HG02981 (cell line): ENCODE measurements at regions not wholly inside any gene's neighbourhood (a gene's known extent, or its start where the extent isn't known, plus 50 kb on each side); places are given as distances from the start of the nearest gene placed in this dataset.
"Not testable (repeated sequence)": the region's sequence is repeated elsewhere in the genome, so short reads cannot be mapped to it uniquely, and the experiment has no call there.

Experiments
- ATAC-seq: cut with Tn5 transposase; IDR thresholded peaks from one replicate; pipeline ENCODE4 v1.9.1; 2021; ENCODE audit warnings: mild to moderate bottlenecking, moderate library complexity; ENCODE audit not compliant: unreplicated experiment

GRCh38 chrX:39264023-39264422 lies 462.8 kb downstream of the MID1IP1 start:
- ATAC-seq, result no peak

- no peak for ATAC-seq
These were observed 465.9 kb downstream of the MID1IP1 start for GRCh38 chrX:39267176-39267575.

DNA sequence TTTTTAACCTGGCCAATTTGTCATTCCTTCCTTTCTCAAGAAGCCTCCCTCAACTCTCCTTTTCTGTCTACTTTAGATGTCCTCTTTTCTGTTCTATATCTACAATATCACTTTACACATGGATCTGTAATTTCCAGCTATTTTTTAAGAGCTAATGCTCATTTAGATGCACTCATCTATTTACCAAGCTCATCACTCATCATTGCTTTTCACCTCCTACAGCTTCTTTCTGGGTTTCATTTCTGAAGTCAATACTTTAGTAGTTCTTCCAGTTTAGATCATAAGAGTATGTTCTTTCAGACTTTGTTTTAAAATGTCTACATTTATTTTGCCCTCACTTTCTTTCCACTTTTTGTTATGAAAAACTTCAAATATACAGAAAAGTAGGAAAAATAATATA lies 466.9 kb downstream of the MID1IP1 start:
- ATAC-seq, result no peak

DNA sequence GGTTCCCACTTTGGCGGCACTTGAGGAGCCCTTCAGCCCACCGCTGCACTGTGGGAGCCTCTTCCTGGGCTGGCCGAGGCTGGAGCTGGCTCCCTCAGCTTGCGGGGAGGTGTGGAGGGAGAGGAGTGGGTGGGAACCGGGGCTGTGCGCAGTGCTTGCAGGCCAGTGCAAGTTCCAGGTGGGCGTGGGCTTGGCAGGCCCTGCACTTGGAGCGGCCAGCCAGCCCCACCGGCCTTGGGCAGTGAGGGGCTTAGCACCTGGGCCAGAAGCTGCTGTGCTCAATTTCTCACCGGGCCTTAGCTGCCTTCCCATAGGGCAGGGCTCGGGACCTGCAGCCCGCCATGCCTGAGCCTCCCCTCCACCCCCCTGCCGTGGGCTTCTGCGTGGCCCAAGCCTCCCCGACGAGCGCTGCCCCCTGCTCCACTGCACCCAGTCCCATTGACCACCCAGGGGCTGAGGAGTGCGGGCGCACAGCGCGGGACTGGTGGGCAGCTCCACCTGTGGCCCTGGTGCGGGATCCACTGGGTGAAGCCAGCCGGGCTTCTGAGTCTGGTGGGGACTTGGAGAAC lies 474.3 kb downstream of the MID1IP1 start:
- no peak for ATAC-seq

GRCh38 chrX:39277685-39278390 lies 476.6 kb downstream of the MID1IP1 start:
- not testable (repeated sequence) for ATAC-seq

- ATAC-seq, result no peak
These were observed 482.0 kb downstream of the MID1IP1 start for GRCh38 chrX:39283239-39283638.

DNA sequence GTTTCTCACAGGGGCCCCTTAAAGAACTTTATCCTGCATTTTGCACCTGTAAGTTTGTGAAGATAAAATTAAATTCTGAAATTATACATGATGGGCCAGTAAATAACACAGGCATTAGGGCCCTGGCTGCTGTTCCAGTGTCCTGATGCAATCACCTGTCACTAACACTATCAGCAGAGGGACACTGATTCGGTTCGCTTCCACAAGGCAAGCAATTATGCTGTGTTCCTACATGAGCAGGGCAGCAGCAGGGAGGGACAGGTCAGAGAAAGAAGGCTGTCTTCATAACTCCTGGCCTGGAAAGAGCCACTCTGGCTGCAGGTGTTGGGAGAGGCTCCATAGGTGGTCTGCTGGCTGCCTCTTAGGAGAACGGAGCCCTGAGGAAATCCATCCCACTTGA lies 487.3 kb downstream of the MID1IP1 start:
- no peak for ATAC-seq

- no peak for ATAC-seq
These were observed 488.6 kb downstream of the MID1IP1 start for GRCh38 chrX:39289827-39290226.

- no peak for ATAC-seq
These were observed 491.9 kb downstream of the MID1IP1 start for GRCh38 chrX:39293203-39293602.

- ATAC-seq, result no peak
These were observed 495.2 kb downstream of the MID1IP1 start for GRCh38 chrX:39296472-39296871.

GRCh38 chrX:39298821-39299220 lies 497.6 kb downstream of the MID1IP1 start:
- ATAC-seq, result no peak

DNA sequence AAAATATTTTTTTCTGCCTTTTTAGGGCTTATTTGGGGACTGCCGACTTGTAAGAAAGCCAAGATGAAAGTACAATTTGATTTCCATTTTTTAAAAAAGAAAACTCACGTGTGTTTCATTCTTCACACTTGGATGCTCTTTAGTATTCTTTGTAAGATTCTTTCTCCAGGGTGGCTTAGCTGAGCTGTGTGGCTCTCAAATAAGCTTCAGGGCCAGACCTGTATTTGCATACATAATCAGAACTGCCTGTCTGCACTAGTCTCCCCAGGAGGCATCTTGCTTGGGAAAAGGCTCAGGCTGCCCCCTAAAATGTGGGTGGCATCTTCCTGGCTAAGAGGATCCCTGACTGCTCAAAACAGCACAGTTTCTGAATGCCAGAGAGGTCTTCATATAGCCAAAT lies 498.4 kb downstream of the MID1IP1 start:
- ATAC-seq, result no peak

GRCh38 chrX:39301036-39301435 lies 499.8 kb downstream of the MID1IP1 start:
- ATAC-seq, result no peak

- no peak for ATAC-seq
These were observed 501.6 kb downstream of the MID1IP1 start for GRCh38 chrX:39302838-39303237.

DNA sequence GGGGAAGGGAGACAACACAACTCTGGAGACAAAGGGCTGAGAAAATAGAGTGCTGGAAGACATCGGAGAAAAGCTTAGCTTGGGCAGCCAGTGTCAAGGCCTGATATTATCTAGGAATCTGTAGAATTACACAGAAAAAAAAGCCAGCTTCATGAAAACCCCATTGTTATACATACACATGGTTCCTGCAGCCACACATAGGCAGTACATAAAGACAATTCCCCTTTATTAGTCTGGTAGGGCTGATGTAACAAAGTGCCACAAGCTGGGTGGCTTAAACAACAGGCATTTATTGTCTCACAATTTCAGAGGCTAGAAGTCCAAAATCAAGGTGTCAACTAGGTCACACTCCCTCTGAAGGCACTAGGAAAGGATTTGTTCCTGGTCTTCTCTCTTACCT lies 503.5 kb downstream of the MID1IP1 start:
- no peak for ATAC-seq

DNA sequence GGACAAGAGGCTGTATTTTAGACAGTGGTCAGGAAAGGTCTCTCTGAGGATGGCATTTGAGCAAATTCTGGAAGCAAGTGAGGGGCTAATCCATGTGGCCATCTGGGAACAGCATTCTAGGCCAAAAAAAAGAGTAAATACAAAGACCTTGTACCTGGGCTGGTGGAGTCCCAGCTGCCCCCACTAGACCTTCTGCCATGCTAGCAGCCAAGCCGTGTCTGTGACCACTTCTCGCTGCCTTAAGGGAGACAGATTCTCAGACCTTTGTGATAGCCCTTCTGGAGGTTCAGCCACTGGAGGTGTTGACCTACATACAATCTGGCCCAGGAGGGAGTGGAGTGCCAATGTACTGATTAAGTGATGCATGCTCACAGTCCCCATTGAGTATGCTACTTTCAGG lies 506.2 kb downstream of the MID1IP1 start:
- no peak for ATAC-seq

- no peak for ATAC-seq
These were observed 506.9 kb downstream of the MID1IP1 start for GRCh38 chrX:39308126-39308525.

GRCh38 chrX:39309018-39309635 lies 507.9 kb downstream of the MID1IP1 start:
- ATAC-seq, result no peak

- no peak for ATAC-seq
These were observed 508.5 kb downstream of the MID1IP1 start for GRCh38 chrX:39309721-39310152.

GRCh38 chrX:39310891-39311290 lies 509.6 kb downstream of the MID1IP1 start:
- ATAC-seq, result no peak

GRCh38 chrX:39311646-39312045 lies 510.4 kb downstream of the MID1IP1 start:
- no peak for ATAC-seq

DNA sequence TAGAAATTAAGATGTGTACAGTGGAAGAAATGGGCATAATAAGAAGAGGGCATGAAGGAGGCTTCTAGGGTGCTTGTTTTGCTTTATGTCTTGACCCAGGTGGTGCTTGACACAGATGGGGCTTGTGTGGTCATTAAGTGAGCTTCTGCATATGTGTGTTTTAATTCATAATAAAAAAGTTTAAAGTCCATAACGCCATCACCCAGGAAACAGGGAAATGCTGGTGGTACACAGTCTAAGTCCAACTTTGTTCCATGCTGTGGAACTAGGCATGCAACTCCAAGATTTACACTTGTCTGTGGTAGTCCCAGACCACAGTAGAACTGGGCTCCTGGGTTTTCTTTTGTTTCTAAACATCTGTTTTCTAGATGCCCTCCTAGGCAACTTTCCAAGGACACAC lies 511.9 kb downstream of the MID1IP1 start:
- no peak for ATAC-seq
